ENCODE measurements at regions not wholly inside any gene's neighbourhood (a gene's known extent, or its start where the extent isn't known, plus 50 kb on each side); places are given as distances from the start of the nearest gene placed in this dataset.

- ChIA-PET POLR2A (no interaction called here), CTCF (interaction anchor here (1.2 kb wide), 1 partner anchor 31 kb away, joined by 3 read pairs; no protein-coding TSS in a partner anchor)
- no peak for FAIRE-seq
- H3K4me2 ChIP-seq: no peak overlapping the region
- no peak overlapping the region for H3K27ac ChIP-seq
- WGBS (ENCODE audit: missing lambda C conversion rate): 23% methylated on average over 3 of the region's 3 CpGs
- no peaks in the 10 kb centered on the region for H3K4me1 ChIP-seq
- H3K9me3 ChIP-seq: no peaks in the 10 kb centered on the region
- DNase-seq (ENCODE audit: low read depth in 1 of 2, low spot score in 1 of 2): no peak
- no peak for ATAC-seq
- H3K4me3 ChIP-seq: no peak overlapping the region
- TF ChIP-seq PHF8 (IDR thresholded peaks at IDR 0.05; ENCODE audit: borderline replicate concordance, low read depth) (no peak), KDM1A (IDR thresholded peaks at IDR 0.05; ENCODE audit: low read depth) (no peak), KDM5A (IDR thresholded peaks at IDR 0.05) (no peak), TFCP2L1 (CRISPR knock-in tag; IDR thresholded peaks at IDR 0.05) (no peak)
Observed at GRCh38 chr1:219773775-219774174, 154.6 kb downstream of the SLC30A10 start.

- no peak for TF ChIP-seq MAX (IDR thresholded peaks at IDR 0.05)
- no peak for TF ChIP-seq ATOH8 (CRISPR knock-in tag; IDR thresholded peaks at IDR 0.05; ENCODE audit: low read depth)
- no peak for TF ChIP-seq HES2 (IDR thresholded peaks at IDR 0.05)
- no peak for TF ChIP-seq JUN (IDR thresholded peaks at IDR 0.05)
- TF ChIP-seq SMC3 (IDR thresholded peaks at IDR 0.05): no peak
- no peak for TF ChIP-seq ZC3H11A (IDR thresholded peaks at IDR 0.05)
- TF ChIP-seq CEBPB (IDR thresholded peaks at IDR 0.05): no peak
- TF ChIP-seq KDM5A (IDR thresholded peaks at IDR 0.05): no peak
- TF ChIP-seq MAFK (IDR thresholded peaks at IDR 0.05; ENCODE audit: partially characterized antibody): no peak
- no peak for TF ChIP-seq POLR2A (IDR thresholded peaks at IDR 0.05; ENCODE audit: low read length)
- no peak for TF ChIP-seq RCOR1 (IDR thresholded peaks at IDR 0.05; ENCODE audit: low read depth, low read length)
- no peak for TF ChIP-seq HOXB5 (CRISPR knock-in tag; IDR thresholded peaks at IDR 0.05)
- TF ChIP-seq FOXS1 (CRISPR knock-in tag; IDR thresholded peaks at IDR 0.05): no peak
- TF ChIP-seq CBX2 (IDR thresholded peaks at IDR 0.05; ENCODE audit: borderline replicate concordance, low read depth): no peak
- TF ChIP-seq ZFP36 (IDR thresholded peaks at IDR 0.05; ENCODE audit: borderline replicate concordance, partially characterized antibody): no peak
- TF ChIP-seq RNF2 (IDR thresholded peaks at IDR 0.05; ENCODE audit: borderline replicate concordance, low read depth): no peak
- TF ChIP-seq HMGXB4 (CRISPR knock-in tag; IDR thresholded peaks at IDR 0.05; ENCODE audit: borderline replicate concordance): no peak
- POLR2A ChIA-PET: no interaction called here
- DNase-seq (ENCODE audit: low read depth in 1 of 2, low spot score in 1 of 2): no peak
- no peak overlapping the region for H3K4me3 ChIP-seq
- H3K4me1 ChIP-seq: no peaks in the 10 kb centered on the region
- no peaks in the 10 kb centered on the region for H3K9me3 ChIP-seq
- CTCF ChIA-PET: interaction anchor here (0.8 to 1.2 kb wide), 2 partner anchors 15 to 31 kb away, joined by 3 read pairs; no protein-coding TSS in a partner anchor
- no peak for FAIRE-seq
- H3K27ac ChIP-seq: no peak overlapping the region
- no peak for ATAC-seq
- 0% methylated on average over 1 of the region's 1 CpG for WGBS (ENCODE audit: missing lambda C conversion rate)
- no peak overlapping the region for H3K4me2 ChIP-seq
Observed at GRCh38 chr1:219773110-219773509, 155.2 kb downstream of the SLC30A10 start.

GRCh38 chr1:219772265-219773036 lies 155.9 kb downstream of the SLC30A10 start:
- FAIRE-seq: no peak
- DNase-seq (ENCODE audit: low read depth in 1 of 2, low spot score in 1 of 2): no peak
- no peak overlapping the region for H3K4me3 ChIP-seq
- no peak overlapping the region for H3K27ac ChIP-seq
- H3K4me1 ChIP-seq: no peaks in the 10 kb centered on the region
- H3K9me3 ChIP-seq: no peaks in the 10 kb centered on the region
- POLR2A ChIA-PET: no interaction called here
- ATAC-seq: no peak
- CTCF ChIA-PET: interaction anchor here (0.6 to 1.2 kb wide), 3 partner anchors 14 to 961 kb away, joined by 3 read pairs; no protein-coding TSS in a partner anchor
- 18% methylated on average over 4 of the region's 4 CpGs for WGBS (ENCODE audit: missing lambda C conversion rate)
- H3K4me2 ChIP-seq: no peak overlapping the region
- TF ChIP-seq CBX2 (IDR thresholded peaks at IDR 0.05; ENCODE audit: borderline replicate concordance, low read depth) (no peak), NFE2L2 (conservative IDR thresholded peaks at IDR 0.05; ENCODE audit: low read length) (no peak), CEBPB (IDR thresholded peaks at IDR 0.05) (no peak), ZNF302 (CRISPR knock-in tag; IDR thresholded peaks at IDR 0.05) (no peak), MYC (IDR thresholded peaks at IDR 0.05; ENCODE audit: borderline replicate concordance, low read length) (no peak), BHLHE40 (IDR thresholded peaks at IDR 0.05; ENCODE audit: low read depth, low read length) (no peak), FOSB (CRISPR knock-in tag; IDR thresholded peaks at IDR 0.05) (no peak), HOXB5 (CRISPR knock-in tag; IDR thresholded peaks at IDR 0.05) (no peak), PBX3 (IDR thresholded peaks at IDR 0.05) (no peak), TFCP2L1 (CRISPR knock-in tag; IDR thresholded peaks at IDR 0.05) (no peak), MAX (IDR thresholded peaks at IDR 0.05) (no peak), FOSL2 (IDR thresholded peaks at IDR 0.05) (no peak), FOSL2 (CRISPR knock-in tag; IDR thresholded peaks at IDR 0.05) (no peak), PHF8 (IDR thresholded peaks at IDR 0.05; ENCODE audit: borderline replicate concordance, low read depth) (no peak), HOXB13 (CRISPR knock-in tag; IDR thresholded peaks at IDR 0.05; ENCODE audit: low read depth) (no peak), HEYL (CRISPR knock-in tag; IDR thresholded peaks at IDR 0.05) (no peak)

Measured in A549 (cell line).